HUES6 (cell line): ENCODE measurements at regions not wholly inside any gene's neighbourhood (a gene's known extent, or its start where the extent isn't known, plus 50 kb on each side); places are given as distances from the start of the nearest gene placed in this dataset.

Experiments used
- H3K27ac ChIP-seq: 2 replicates; pipeline ENCODE4 v1.7.0; 2013; ENCODE audit warnings: low read depth, mild to moderate bottlenecking, low read length, inconsistent platforms
- H3K27me3 ChIP-seq: 2 replicates; pipeline ENCODE4 v1.6.1; 2013; ENCODE audit warnings: low read length; ENCODE audit not compliant: control insufficient read depth, insufficient read depth
- H3K36me3 ChIP-seq: 2 replicates; pipeline ENCODE4 v1.6.1; 2013; ENCODE audit warnings: low read length; ENCODE audit not compliant: control insufficient read depth, insufficient read depth
- H3K4me1 ChIP-seq: 2 replicates; pipeline ENCODE4 v1.6.1; 2013; ENCODE audit warnings: low read length; ENCODE audit not compliant: control insufficient read depth, insufficient read depth
- H3K4me3 ChIP-seq: 2 replicates; pipeline ENCODE4 v1.5.1; 2013; ENCODE audit warnings: low read depth, low read length
- H3K9ac ChIP-seq: one replicate; pipeline ENCODE4 v1.6.1; 2013; ENCODE audit warnings: mild to moderate bottlenecking, low read length
- H3K9me3 ChIP-seq: 2 replicates; pipeline ENCODE4 v1.6.1; 2013; ENCODE audit warnings: low read depth, low read length; ENCODE audit not compliant: control insufficient read depth, insufficient read depth

DNA sequence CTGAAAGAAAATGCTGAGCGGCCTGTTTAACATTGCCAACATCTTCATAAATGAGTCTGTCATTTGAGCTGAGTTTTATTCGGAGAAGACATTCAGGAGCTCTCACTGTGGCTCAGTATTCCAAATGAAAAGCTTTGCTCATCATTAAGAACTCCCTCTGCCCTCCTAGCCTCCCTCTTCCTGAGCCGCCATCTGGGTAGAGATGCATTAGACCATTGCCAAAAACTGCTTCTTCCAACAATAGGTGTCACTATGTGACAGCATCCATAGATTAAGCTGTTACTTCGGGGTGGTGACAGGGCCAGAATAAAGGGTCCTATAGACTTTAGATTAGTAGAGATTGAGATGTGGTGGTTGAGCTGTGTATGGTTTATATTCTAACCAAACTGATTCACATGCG lies 501.4 kb upstream of the NR2F2 start:
- Histone ChIP-seq H3K27ac (no peak overlapping the region), H3K27me3 (no peaks in the 10 kb centered on the region), H3K9ac (no peak overlapping the region), H3K4me3 (no peak overlapping the region), H3K9me3 (no peaks in the 10 kb centered on the region), H3K4me1 (peaks cover 4% of the 10 kb centered on the region; the same call in 1 of the 2 replicates), H3K36me3 (no peaks in the 10 kb centered on the region)

DNA sequence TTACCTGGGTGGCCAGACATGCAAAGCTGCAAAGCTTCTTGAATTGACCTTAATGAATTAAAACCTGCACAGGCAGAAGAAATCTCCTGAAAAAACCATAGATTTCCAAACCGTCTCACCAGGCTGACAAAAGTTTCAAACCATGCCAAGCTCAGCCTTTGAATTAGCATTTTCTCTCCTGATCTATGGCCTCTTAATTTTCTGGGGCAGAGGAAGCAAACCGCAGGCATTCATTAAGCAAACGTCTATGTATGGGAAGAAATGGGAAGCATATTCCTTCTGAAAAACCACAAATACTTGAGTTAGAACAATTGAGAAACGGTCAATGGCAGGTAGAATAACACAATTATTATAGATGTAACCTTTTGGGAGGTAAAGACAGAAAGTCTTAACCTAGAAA lies 500.2 kb upstream of the NR2F2 start:
- H3K27me3 ChIP-seq: no peaks in the 10 kb centered on the region
- H3K9ac ChIP-seq: no peak overlapping the region
- peaks cover 4% of the 10 kb centered on the region; the same call in 1 of the 2 replicates for H3K4me1 ChIP-seq
- H3K27ac ChIP-seq: no peak overlapping the region
- H3K9me3 ChIP-seq: no peaks in the 10 kb centered on the region
- H3K36me3 ChIP-seq: no peaks in the 10 kb centered on the region
- no peak overlapping the region for H3K4me3 ChIP-seq

GRCh38 chr15:95832668-95833067 lies 497.8 kb upstream of the NR2F2 start:
- Histone ChIP-seq H3K4me1 (peaks cover 4% of the 10 kb centered on the region; the same call in 1 of the 2 replicates), H3K27ac (no peak overlapping the region), H3K27me3 (no peaks in the 10 kb centered on the region)

GRCh38 chr15:95834028-95834804 lies 496.3 kb upstream of the NR2F2 start:
- Histone ChIP-seq H3K36me3 (no peaks in the 10 kb centered on the region), H3K9me3 (no peaks in the 10 kb centered on the region), H3K9ac (no peak overlapping the region)

More at GRCh38 chr15:95832668-95833067, 497.8 kb upstream of the NR2F2 start:
- no peak overlapping the region for H3K4me3 ChIP-seq
- no peaks in the 10 kb centered on the region for H3K9me3 ChIP-seq
- no peaks in the 10 kb centered on the region for H3K36me3 ChIP-seq
- no peak overlapping the region for H3K9ac ChIP-seq

DNA sequence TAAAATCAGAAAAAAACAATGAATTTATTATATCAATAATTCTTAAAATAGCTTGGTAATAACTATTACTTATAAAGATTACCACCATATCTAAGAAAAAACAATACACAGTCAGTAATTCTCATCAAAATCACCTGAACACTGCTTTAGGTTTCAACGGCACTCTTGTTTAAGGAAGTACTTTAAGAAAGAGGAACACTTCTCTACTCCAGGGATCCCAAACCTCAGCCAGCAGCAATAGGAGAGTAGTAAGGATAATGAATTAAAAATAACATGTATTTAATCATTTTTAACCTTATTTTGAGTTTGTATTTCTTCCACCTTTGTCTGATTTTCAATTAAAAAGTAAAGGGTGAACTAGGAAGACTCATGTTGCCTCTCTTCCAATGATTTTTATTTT lies 494.0 kb upstream of the NR2F2 start:
- H3K4me1 ChIP-seq: no peaks in the 10 kb centered on the region

More at GRCh38 chr15:95834028-95834804, 496.3 kb upstream of the NR2F2 start:
- no peaks in the 10 kb centered on the region for H3K27me3 ChIP-seq
- H3K4me3 ChIP-seq: no peak overlapping the region
- no peak overlapping the region for H3K27ac ChIP-seq
- peaks cover 4% of the 10 kb centered on the region; the same call in 1 of the 2 replicates for H3K4me1 ChIP-seq

DNA sequence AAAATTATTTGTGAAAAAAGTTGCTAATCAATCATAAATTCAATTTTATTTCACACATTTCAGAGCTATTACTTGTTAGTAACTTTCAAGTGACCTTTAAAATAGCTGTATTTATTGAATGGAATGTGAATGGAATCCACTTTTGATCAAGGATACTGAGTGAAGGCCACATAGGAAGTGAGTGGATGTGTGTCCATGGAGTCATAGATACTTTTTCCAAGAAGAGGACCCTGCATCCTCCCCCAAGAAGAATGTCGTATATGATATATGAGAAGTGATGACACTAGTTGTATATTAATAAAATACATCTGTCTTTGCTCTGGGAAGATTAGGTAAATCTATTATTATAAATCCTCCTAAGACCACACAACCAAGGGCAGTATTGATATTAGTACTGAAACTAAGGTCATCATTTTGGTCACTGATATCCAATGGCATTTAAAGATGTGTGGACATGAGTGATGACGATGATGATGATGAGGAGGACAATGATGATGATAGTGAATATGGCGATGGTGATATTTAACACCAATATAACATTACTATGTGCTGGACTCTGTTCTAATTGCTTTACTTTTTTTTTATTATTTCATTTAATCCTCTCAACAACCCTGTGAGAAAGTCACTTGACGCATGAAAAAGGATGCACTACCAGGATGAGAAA lies 493.0 kb upstream of the NR2F2 start:
- Histone ChIP-seq H3K9ac (no peak overlapping the region), H3K36me3 (no peaks in the 10 kb centered on the region), H3K4me3 (no peak overlapping the region), H3K27ac (no peak overlapping the region), H3K4me1 (no peaks in the 10 kb centered on the region), H3K27me3 (no peaks in the 10 kb centered on the region), H3K9me3 (no peaks in the 10 kb centered on the region)

More for the DNA sequence above, 494.0 kb upstream of the NR2F2 start:
- Histone ChIP-seq H3K27me3 (no peaks in the 10 kb centered on the region), H3K9ac (no peak overlapping the region), H3K36me3 (no peaks in the 10 kb centered on the region), H3K9me3 (no peaks in the 10 kb centered on the region), H3K27ac (no peak overlapping the region), H3K4me3 (no peak overlapping the region)

GRCh38 chr15:95839367-95839782 lies 491.1 kb upstream of the NR2F2 start:
- Histone ChIP-seq H3K4me1 (no peaks in the 10 kb centered on the region), H3K9me3 (no peaks in the 10 kb centered on the region), H3K4me3 (no peak overlapping the region), H3K36me3 (no peaks in the 10 kb centered on the region), H3K27me3 (no peaks in the 10 kb centered on the region), H3K27ac (no peak overlapping the region), H3K9ac (no peak overlapping the region)

- no peak overlapping the region for H3K27ac ChIP-seq
- no peaks in the 10 kb centered on the region for H3K9me3 ChIP-seq
- H3K4me1 ChIP-seq: no peaks in the 10 kb centered on the region
- no peak overlapping the region for H3K4me3 ChIP-seq
- H3K36me3 ChIP-seq: no peaks in the 10 kb centered on the region
- no peak overlapping the region for H3K9ac ChIP-seq
- H3K27me3 ChIP-seq: no peaks in the 10 kb centered on the region
These were observed 490.5 kb upstream of the NR2F2 start for GRCh38 chr15:95840004-95840403.

DNA sequence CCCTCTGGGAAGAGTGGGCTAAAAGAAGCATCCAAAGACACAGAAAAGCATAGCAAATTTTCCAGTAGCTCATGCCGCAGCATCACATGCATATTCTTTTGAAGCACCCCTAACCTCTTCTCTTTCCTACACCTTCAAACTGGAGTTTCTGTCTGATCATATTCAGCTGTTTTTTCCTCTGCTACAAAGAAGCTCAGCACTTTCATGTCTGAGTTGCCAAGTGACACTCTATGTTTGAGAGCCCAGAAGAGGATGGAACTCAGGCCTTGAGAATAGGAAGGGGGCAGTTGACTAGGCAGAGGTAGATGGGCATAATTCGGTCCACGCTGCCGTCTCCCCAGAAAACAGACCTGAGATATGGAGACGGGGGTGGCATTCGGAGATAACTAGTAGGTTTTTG lies 489.6 kb upstream of the NR2F2 start:
- no peak overlapping the region for H3K27ac ChIP-seq

DNA sequence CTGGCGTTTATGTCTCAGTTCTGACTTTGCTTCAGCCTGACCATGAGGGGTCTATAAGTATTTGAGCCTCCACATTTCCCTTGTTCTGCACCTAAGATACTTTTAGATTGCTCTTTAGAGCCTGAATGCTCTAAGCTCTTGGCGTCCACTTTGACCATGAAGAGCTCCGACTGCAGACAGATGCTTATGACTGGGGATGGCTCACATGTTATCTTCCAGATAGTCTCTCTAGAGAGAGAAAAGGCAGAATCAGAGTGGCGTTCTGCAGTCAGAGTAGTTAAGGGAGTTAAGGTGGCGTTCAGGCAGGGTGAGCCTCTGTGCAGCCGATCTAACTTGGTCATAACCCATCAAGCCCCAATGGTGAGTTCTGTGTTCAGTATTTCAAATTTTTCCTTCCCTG lies 487.9 kb upstream of the NR2F2 start:
- Histone ChIP-seq H3K9me3 (no peaks in the 10 kb centered on the region), H3K36me3 (no peaks in the 10 kb centered on the region), H3K27ac (no peak overlapping the region), H3K27me3 (no peaks in the 10 kb centered on the region), H3K4me1 (peaks cover 7% of the 10 kb centered on the region; the same call in 1 of the 2 replicates), H3K9ac (no peak overlapping the region), H3K4me3 (no peak overlapping the region)

More for the DNA sequence above, 489.6 kb upstream of the NR2F2 start:
- H3K4me1 ChIP-seq: peaks cover 3% of the 10 kb centered on the region; the same call in 1 of the 2 replicates
- no peaks in the 10 kb centered on the region for H3K36me3 ChIP-seq
- H3K9me3 ChIP-seq: no peaks in the 10 kb centered on the region
- H3K27me3 ChIP-seq: no peaks in the 10 kb centered on the region
- H3K4me3 ChIP-seq: no peak overlapping the region
- no peak overlapping the region for H3K9ac ChIP-seq

DNA sequence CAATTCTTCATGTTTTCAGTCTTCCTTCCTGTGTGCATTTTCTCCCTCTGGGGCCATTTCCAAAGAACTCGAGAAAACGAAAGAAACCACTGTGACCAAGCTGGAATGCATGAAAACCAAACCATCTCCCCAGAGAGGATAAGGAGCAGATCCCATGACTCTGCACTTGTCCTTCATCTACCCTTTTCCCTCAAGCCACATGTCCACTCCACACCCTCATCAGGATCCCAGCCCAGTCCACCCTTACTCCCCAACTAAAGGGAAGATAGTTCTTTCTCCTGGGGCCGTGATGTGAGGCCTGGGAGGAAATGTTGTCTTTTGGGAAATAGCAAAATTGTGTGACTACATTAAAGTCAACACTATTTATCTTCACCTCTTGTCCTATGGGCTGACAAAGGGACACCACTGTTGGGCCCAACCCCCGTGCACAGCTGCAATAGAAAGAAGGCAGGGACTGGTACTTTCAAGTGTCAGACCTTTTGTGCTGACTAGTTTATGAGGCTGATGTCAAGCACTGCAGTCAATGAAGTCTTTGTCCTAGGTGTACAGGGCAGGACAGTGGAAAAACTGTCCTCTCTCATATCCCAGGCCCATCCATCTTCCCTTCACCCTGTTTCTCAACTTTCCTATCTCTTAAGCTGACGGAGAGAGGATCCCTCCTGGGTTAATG lies 487.1 kb upstream of the NR2F2 start:
- no peak overlapping the region for H3K4me3 ChIP-seq
- no peaks in the 10 kb centered on the region for H3K27me3 ChIP-seq
- no peaks in the 10 kb centered on the region for H3K36me3 ChIP-seq
- no peak overlapping the region for H3K27ac ChIP-seq
- peaks cover 7% of the 10 kb centered on the region; the same call in 1 of the 2 replicates for H3K4me1 ChIP-seq
- H3K9ac ChIP-seq: no peak overlapping the region
- H3K9me3 ChIP-seq: no peaks in the 10 kb centered on the region
